ENCODE measurements at regions not wholly inside any gene's neighbourhood (a gene's known extent, or its start where the extent isn't known, plus 50 kb on each side); places are given as distances from the start of the nearest gene placed in this dataset.
"Not testable (repeated sequence)": the region's sequence is repeated elsewhere in the genome, so short reads cannot be mapped to it uniquely, and the experiment has no call there.

- DNase-seq (ENCODE audit: low spot score), result no peak
These were observed 107.5 kb upstream of the TBX18 start for GRCh38 chr6:84871925-84872324.

DNA sequence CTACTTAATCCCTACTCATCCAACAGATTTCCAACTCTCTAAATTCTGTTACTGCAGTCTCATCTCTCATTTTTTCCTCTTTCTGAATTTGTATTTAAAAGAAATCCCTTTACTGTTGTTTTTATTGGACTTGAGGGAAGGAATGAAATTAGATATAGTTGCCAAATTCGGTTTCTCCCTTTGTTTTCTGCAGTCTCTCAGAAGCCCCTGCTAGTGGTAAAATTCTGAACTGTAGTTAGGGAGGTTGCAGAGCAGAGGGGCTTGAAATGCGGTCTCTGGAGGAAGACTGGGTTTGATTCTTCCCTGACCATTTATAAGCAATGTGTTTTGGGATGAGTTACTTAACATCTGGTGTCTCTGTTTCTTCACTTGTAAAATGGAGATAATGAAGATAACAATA, 106.3 kb upstream of the TBX18 start:
- no peak for DNase-seq (ENCODE audit: low spot score)

DNA sequence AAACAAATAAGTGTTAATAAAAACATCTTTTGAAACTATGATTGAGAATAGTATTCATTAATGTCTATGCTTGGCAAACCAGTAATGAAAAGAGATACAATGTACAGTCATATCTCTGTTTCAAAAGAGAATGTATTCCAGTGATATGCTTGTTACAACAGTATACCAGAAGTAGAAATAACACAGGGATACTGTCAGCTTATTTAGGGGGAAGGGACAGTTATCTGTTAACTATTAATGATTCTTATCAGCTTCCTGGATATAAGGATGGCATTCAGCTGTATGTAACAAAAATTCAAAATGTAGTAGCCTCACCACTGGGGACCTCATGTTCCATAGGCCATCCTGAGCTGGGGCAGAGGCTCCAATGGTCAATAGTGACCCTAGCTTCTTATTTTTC, 103.8 kb upstream of the TBX18 start:
- no peak for DNase-seq (ENCODE audit: low spot score)

- DNase-seq (ENCODE audit: low spot score), result no peak
These were observed 103.1 kb upstream of the TBX18 start for GRCh38 chr6:84867521-84867920.

- no peak for DNase-seq (ENCODE audit: low spot score)
These were observed 102.3 kb upstream of the TBX18 start for GRCh38 chr6:84866715-84867114.

DNA sequence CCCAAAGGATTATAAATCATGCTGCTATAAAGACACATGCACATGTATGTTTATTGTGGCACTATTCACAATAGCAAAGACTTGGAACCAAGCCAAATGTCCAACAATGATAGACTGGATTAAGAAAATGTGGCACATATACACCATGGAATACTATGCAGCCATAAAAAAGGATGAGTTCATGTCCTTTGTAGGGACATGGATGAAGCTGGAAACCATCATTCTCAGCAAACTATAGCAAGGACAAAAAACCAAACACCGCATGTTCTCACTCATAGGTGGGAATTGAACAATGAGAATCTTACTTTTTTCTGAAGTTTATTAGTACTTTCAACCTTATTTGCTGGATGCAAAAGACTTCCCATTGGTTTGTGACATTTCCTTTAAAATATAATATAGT, 101.0 kb upstream of the TBX18 start:
- not testable (repeated sequence) for DNase-seq (ENCODE audit: low spot score)

- DNase-seq (ENCODE audit: low spot score), result no peak
These were observed 98.4 kb upstream of the TBX18 start for GRCh38 chr6:84862843-84863242.

GRCh38 chr6:84860920-84861319, 96.5 kb upstream of the TBX18 start:
- DNase-seq (ENCODE audit: low spot score), result no peak

- DNase-seq (ENCODE audit: low spot score), result no peak
These were observed 96.1 kb upstream of the TBX18 start for GRCh38 chr6:84860509-84860908.

DNA sequence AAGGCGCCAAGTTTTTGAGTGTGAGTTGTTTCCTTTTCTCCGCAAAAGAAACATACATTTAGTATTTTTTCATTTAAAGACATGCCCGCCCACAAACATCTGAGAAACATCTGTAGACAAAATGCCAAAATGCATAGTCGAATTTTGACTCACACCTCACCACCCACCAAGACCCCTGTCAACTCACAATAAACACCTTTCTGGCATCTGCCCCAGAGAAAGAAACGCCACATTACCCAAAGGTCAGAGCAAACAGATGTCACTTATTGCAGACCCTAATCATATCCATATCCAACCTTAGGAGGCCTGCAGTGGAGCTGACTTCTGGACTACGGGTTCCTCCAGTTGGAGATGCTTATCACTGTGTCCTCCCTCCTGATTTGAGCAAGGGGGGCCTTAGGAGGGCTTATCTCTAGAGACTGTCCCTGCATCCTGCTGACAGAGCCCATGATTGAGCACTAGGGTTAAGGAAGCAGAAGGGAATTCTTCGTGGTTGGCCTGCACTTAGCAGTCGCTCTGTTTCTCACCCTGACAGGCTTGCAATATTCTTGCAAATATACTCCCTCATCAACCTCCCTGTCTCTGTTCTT, 90.5 kb upstream of the TBX18 start:
- no peak for DNase-seq (ENCODE audit: low spot score)

DNA sequence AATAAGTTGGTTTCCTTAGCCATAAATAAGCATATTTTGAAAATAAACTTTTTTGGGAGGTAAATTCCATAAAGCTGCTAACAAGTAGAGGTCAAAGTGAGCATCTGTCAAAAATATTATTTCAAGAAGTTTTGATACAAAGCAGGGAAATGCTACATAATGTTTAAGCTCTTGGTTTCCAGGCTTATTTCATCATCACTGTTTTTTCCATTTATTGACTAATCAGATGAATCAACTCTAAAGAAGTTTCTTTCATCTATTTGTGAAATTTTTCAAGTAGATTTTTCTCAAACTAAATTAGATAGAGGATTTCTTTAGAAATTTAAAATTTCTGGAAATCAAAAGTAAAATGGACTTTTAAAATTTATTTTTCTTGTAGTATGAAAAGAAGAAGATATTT, 89.5 kb upstream of the TBX18 start:
- DNase-seq (ENCODE audit: low spot score), result no peak

DNA sequence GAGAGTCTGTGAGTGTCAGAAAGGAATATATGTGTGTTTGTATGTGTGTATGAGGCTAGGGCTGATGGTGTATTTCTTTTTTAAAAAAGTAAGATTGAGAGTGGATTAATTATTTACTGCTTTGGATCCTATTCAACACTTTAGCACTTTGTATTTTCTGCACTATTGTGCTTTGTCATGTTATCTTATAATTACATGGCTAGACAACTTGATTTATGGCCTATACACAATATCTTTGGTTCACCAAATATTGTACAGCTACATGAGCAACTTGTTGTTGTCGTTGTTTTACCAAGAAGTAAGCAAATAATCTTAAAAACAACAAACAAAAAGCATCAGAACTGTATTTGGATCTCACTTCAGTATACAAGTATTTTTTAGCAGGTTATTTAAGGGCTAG, 84.6 kb upstream of the TBX18 start:
- DNase-seq (ENCODE audit: low spot score), result no peak

GRCh38 chr6:84847390-84848160, 83.2 kb upstream of the TBX18 start:
- DNase-seq (ENCODE audit: low spot score), result no peak

GRCh38 chr6:84842525-84843166, 78.2 kb upstream of the TBX18 start:
- no peak for DNase-seq (ENCODE audit: low spot score)

DNA sequence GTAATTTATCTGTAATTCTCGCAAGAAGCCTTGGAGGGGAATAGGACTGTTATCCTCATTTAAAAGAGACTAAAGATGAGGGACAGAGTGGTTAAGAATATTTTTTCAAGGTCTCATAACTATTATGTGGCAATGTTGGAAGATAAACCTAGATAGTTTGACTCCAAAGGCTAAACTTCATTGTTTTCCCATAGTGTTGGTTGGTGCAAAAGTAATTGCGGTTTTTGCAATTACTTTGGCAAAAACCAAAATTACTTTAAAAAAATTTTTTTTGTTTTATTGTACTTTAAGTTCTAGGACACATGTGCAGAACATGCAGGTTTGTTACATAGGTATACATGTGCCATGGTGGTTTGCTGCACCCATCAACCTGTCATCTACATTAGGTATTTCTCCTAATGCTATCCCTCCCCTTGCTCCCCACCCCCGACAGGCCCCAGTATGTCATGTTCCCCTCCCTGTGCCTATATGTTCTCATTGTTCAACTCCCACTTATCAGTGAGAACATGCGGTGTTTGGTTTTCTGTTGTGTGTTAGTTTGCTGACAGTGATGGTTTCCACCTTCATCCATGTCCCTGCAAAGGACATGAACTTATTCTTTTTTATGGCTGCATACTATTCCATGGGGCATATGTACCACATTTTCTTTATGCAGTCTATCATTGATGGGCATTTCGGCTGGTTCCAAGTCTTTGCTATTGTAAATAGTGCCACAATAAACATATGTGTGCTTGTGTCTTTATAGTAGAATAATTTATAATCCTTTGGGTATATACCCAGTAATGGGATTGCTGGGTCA, 72.9 kb upstream of the TBX18 start:
- DNase-seq (ENCODE audit: low spot score), result not testable (repeated sequence)

- no peak for DNase-seq (ENCODE audit: low spot score)
These were observed 72.0 kb upstream of the TBX18 start for GRCh38 chr6:84836366-84836765.

DNA sequence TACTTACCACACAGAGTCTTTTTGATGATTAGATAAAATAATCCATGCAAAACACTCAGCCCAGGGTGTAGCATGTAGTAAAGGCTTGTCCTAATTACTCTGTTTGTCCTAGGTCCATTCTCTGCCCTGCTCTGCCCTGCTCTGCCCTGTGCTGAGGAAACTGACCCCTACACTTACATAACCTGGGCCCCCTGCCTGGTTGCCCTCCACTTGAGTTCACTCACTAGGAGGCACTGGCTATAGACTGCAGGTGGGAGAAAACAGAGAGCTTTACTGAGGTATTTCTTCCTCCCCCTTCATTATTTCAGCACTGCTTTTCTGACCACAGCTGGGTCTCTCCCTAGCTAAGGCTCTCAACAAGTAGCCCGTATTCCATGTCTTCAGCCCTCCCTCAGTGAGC, 70.9 kb upstream of the TBX18 start:
- no peak for DNase-seq (ENCODE audit: low spot score)

DNA sequence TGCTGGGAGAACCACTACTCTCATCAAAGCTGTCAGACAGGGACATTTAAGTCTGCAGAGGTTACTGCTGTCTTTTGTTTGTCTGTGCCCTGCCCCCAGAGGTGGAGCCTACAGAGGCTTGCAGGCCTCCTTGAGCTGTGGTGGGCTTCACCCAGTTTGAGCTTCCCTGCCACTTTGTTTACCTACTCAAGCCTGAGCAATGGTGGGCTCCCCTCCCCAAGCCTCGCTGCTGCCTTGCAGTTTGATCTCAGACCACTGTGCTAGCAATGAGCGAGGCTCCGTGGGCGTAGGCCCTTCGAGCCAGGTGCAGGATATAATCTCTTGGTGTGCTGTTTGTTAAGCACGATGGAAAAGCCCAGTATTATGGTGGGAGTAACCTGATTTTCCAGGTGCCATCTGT, 67.5 kb upstream of the TBX18 start:
- not testable (repeated sequence) for DNase-seq (ENCODE audit: low spot score)

- no peak for DNase-seq (ENCODE audit: low spot score)
These were observed 61.1 kb upstream of the TBX18 start for GRCh38 chr6:84825461-84825860.

- not testable (repeated sequence) for DNase-seq (ENCODE audit: low spot score)
These were observed 56.9 kb upstream of the TBX18 start for GRCh38 chr6:84821314-84821713.

- no peak for DNase-seq (ENCODE audit: low spot score)
These were observed 52.3 kb upstream of the TBX18 start for GRCh38 chr6:84816741-84817140.

GRCh38 chr6:84815896-84816735, 51.7 kb upstream of the TBX18 start:
- DNase-seq (ENCODE audit: low spot score), result no peak

Measured in Ammon's horn (tissue), 1 donor.